GM12891 (cell line): ENCODE measurements at regions not wholly inside any gene's neighbourhood (a gene's known extent, or its start where the extent isn't known, plus 50 kb on each side); places are given as distances from the start of the nearest gene placed in this dataset.

Experiments used
- PAX5 ChIP-seq: IDR thresholded peaks from 2 replicates; pipeline ENCODE4 v1.6.1; 2011; ENCODE audit warnings: low read length, moderate library complexity, mild to moderate bottlenecking; ENCODE audit not compliant: insufficient read depth, severe bottlenecking
- POLR2A ChIP-seq: IDR thresholded peaks from 2 replicates; pipeline ENCODE4 v1.6.1; 2011; ENCODE audit warnings: low read depth, low read length, control low read depth
- POLR2AphosphoS5 ChIP-seq: IDR thresholded peaks from 2 replicates; pipeline ENCODE4 v1.6.1; 2011; ENCODE audit warnings: low read depth, low read length, control low read depth
- TAF1 ChIP-seq: IDR thresholded peaks from 2 replicates; pipeline ENCODE4 v1.6.1; 2011; ENCODE audit warnings: low read depth, low read length, control low read depth

DNA sequence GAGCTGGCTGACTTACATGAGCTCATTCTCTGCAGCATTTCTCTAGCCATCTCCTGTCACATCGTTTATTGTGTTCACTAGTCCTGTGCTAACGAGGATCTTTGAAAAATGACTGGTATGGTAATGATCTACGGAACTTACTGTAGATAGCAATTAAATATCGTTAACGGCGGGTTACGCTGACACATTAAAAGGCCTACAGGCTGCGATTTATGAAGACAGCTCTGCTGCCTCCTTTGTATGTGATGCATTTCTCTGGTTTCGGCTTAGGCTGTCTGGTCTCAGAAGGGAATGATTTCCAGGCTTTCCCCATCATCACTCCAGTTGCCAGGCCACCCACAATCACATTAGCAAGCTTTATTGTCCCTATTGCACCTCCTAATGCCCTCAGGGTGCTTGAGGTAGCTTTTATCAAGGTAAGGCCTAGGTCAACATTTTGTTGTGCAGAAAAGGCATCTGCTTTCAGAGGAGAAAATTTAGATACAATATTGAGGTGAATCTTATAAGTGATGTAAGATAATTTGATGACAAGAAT, 284.4 kb downstream of the SOX11 start:
- no peak for TF ChIP-seq POLR2A
- TF ChIP-seq PAX5 = no peak
- TF ChIP-seq POLR2AphosphoS5 = no peak
- no peak for TF ChIP-seq TAF1
